ENCODE measurements at regions not wholly inside any gene's neighbourhood (a gene's known extent, or its start where the extent isn't known, plus 50 kb on each side); places are given as distances from the start of the nearest gene placed in this dataset.

- TF ChIP-seq FOXP2 (optimal IDR thresholded peaks at IDR 0.05; ENCODE audit: borderline replicate concordance, extremely low read depth, extremely low read length, insufficient read depth) (no peak), TAF1 (IDR thresholded peaks at IDR 0.05; ENCODE audit: borderline replicate concordance, insufficient read depth, low read length) (no peak), REST (IDR thresholded peaks at IDR 0.05; ENCODE audit: insufficient read depth in 1 of 2, low read depth in 2 of 2, low read length in 2 of 2) (no peak), POLR2AphosphoS5 (IDR thresholded peaks at IDR 0.05; ENCODE audit: low read depth, low read length) (no peak), SIN3A (IDR thresholded peaks at IDR 0.05; ENCODE audit: borderline replicate concordance, insufficient read depth, low read length) (no peak)
Observed at GRCh38 chr15:92232876-92233275, 160.8 kb upstream of the ST8SIA2 start.

GRCh38 chr15:92243227-92243626, 150.5 kb upstream of the ST8SIA2 start:
- TF ChIP-seq FOXP2 (optimal IDR thresholded peaks at IDR 0.05; ENCODE audit: borderline replicate concordance, extremely low read depth, extremely low read length, insufficient read depth) (no peak), TAF1 (IDR thresholded peaks at IDR 0.05; ENCODE audit: borderline replicate concordance, insufficient read depth, low read length) (no peak), POLR2AphosphoS5 (IDR thresholded peaks at IDR 0.05; ENCODE audit: low read depth, low read length) (no peak), SIN3A (IDR thresholded peaks at IDR 0.05; ENCODE audit: borderline replicate concordance, insufficient read depth, low read length) (no peak), REST (IDR thresholded peaks at IDR 0.05; ENCODE audit: insufficient read depth in 1 of 2, low read depth in 2 of 2, low read length in 2 of 2) (no peak)

- TF ChIP-seq FOXP2 (optimal IDR thresholded peaks at IDR 0.05; ENCODE audit: borderline replicate concordance, extremely low read depth, extremely low read length, insufficient read depth) (no peak), TAF1 (IDR thresholded peaks at IDR 0.05; ENCODE audit: borderline replicate concordance, insufficient read depth, low read length) (no peak), REST (IDR thresholded peaks at IDR 0.05; ENCODE audit: insufficient read depth in 1 of 2, low read depth in 2 of 2, low read length in 2 of 2) (no peak)
Observed at GRCh38 chr15:92244703-92245102, 149.0 kb upstream of the ST8SIA2 start.

- TF ChIP-seq TAF1 (IDR thresholded peaks at IDR 0.05; ENCODE audit: borderline replicate concordance, insufficient read depth, low read length) (no peak), POLR2AphosphoS5 (IDR thresholded peaks at IDR 0.05; ENCODE audit: low read depth, low read length) (no peak), REST (IDR thresholded peaks at IDR 0.05; ENCODE audit: insufficient read depth in 1 of 2, low read depth in 2 of 2, low read length in 2 of 2) (no peak), FOXP2 (optimal IDR thresholded peaks at IDR 0.05; ENCODE audit: borderline replicate concordance, extremely low read depth, extremely low read length, insufficient read depth) (no peak), SIN3A (IDR thresholded peaks at IDR 0.05; ENCODE audit: borderline replicate concordance, insufficient read depth, low read length) (no peak)
Observed at GRCh38 chr15:92247649-92248242, 145.9 kb upstream of the ST8SIA2 start.

Data from PFSK-1 (cell line).